ENCODE measurements at regions not wholly inside any gene's neighbourhood (a gene's known extent, or its start where the extent isn't known, plus 50 kb on each side); places are given as distances from the start of the nearest gene placed in this dataset.

DNA sequence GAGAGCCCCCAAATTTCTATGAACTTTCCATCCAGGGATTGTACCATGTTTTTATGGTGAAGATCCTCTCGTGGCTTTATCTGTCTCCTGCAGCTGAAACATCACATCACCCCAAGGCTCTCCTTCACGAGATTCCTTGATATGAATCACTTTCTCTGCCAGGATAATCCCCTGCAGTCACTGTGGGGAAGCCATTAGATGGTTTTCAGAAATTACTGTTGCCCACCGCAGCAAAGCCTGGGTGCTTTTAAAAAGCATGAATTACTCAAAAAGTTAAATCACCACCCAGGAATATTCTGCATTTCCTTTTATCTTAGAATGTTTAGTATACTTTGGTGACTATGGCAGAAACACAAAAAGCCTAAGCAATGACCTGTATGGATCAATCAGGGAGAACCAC lies 428.4 kb upstream of the SLC14A2 start:
- H3K27ac ChIP-seq: no peak overlapping the region
- TF ChIP-seq ZFX (IDR thresholded peaks at IDR 0.05; ENCODE audit: borderline replicate concordance): no peak
- TF ChIP-seq, protein P1, sequence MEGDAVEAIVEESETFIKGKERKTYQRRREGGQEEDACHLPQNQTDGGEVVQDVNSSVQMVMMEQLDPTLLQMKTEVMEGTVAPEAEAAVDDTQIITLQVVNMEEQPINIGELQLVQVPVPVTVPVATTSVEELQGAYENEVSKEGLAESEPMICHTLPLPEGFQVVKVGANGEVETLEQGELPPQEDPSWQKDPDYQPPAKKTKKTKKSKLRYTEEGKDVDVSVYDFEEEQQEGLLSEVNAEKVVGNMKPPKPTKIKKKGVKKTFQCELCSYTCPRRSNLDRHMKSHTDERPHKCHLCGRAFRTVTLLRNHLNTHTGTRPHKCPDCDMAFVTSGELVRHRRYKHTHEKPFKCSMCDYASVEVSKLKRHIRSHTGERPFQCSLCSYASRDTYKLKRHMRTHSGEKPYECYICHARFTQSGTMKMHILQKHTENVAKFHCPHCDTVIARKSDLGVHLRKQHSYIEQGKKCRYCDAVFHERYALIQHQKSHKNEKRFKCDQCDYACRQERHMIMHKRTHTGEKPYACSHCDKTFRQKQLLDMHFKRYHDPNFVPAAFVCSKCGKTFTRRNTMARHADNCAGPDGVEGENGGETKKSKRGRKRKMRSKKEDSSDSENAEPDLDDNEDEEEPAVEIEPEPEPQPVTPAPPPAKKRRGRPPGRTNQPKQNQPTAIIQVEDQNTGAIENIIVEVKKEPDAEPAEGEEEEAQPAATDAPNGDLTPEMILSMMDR (IDR thresholded peaks at IDR 0.05): no peak

DNA sequence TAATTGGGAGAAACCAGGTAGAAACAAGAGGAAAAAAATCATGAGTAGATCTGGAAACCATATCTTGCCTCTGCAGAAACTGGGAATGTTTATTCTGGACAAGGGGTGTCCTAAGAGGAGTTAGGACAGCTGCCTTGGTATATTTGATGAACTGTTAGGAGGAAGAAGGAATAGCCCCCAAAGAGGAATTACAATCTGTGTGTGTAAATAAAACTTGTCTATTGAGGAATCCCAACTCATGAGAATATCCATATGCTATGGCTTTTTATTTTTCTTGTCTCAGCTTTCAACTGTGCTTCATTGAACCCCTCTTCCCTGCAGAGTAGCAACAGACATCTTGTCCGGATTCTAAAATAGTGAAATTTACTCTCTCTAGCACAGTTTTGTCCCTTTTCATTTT lies 423.5 kb upstream of the SLC14A2 start:
- no peak overlapping the region for H3K27ac ChIP-seq
- TF ChIP-seq, protein P1 (IDR thresholded peaks at IDR 0.05): no peak
- TF ChIP-seq ZFX (IDR thresholded peaks at IDR 0.05; ENCODE audit: borderline replicate concordance): no peak

DNA sequence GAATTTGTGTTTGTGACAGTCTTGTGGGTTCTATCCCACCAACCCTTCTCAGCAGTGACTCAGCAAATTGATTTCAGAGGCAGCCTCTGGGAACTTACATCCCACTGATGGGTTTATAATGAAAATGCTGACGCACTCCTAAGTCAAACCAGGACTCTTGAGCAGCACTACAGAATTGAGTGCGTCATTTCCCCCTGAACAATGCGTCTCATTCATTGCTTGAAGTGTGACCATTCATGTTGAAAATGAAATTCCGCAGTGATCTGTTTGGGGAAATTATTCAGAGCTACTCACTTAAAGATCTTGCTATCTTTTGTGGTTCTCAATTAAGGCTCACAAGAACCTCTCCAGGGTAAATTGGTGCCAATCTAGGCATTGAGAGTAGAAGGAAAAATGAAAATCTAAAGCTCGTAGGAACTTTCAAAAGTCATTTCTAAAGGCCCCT lies 417.7 kb upstream of the SLC14A2 start:
- TF ChIP-seq, protein P1 (IDR thresholded peaks at IDR 0.05): no peak
- TF ChIP-seq ZFX (IDR thresholded peaks at IDR 0.05; ENCODE audit: borderline replicate concordance): no peak
- no peak overlapping the region for H3K27ac ChIP-seq

GRCh38 chr18:45198526-45198925 lies 416.8 kb upstream of the SLC14A2 start:
- no peak for TF ChIP-seq ZFX (IDR thresholded peaks at IDR 0.05; ENCODE audit: borderline replicate concordance)
- TF ChIP-seq, protein P1 (IDR thresholded peaks at IDR 0.05): no peak
- H3K27ac ChIP-seq: no peak overlapping the region

DNA sequence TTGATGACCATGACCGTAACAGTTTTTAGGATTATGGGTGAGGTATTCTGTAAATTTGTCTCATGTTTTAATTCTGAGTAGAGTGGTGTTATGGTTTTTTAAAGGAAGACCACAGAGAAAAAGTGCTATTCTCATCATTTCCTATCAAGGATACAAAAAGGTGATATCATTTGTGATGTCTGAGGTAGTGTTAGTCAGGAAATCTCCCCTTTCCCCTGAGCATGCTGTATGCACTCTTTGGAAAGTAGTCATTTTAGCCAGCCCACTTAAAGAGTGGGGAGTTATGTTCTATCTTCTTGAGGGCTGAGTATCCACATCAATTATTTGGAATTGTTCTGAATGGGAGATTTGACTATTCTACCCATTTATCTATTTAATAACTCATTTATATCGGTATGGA lies 414.2 kb upstream of the SLC14A2 start:
- no peak overlapping the region for H3K27ac ChIP-seq

GRCh38 chr18:45201489-45201888 lies 413.8 kb upstream of the SLC14A2 start:
- no peak for TF ChIP-seq ZFX (IDR thresholded peaks at IDR 0.05; ENCODE audit: borderline replicate concordance)
- no peak overlapping the region for H3K27ac ChIP-seq

More for the DNA sequence above, 414.2 kb upstream of the SLC14A2 start:
- TF ChIP-seq ZFX (IDR thresholded peaks at IDR 0.05; ENCODE audit: borderline replicate concordance): no peak
- TF ChIP-seq, protein P1 (IDR thresholded peaks at IDR 0.05): no peak

- TF ChIP-seq, protein P1 (IDR thresholded peaks at IDR 0.05): no peak
- no peak for TF ChIP-seq ZFX (IDR thresholded peaks at IDR 0.05; ENCODE audit: borderline replicate concordance)
- H3K27ac ChIP-seq: no peak overlapping the region
Measured at GRCh38 chr18:45202061-45202460, 413.2 kb upstream of the SLC14A2 start.

DNA sequence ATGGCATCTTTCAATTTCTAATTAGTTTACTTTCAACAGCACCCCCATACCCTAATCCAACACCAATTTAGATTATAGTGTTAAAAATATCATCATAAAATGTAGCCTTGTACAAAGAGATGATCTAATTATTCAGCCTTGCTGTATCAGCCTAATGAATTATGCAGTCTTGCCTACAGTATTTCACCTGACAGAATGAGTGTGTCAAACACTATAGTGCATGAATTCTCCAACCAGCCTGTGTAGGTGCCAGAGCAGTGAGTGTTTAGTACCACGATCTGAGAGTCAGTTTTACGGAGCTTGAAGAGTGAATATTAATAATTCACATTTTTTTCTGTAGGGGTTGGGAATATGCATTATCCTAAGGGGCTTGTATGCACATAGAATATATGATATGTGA lies 411.6 kb upstream of the SLC14A2 start:
- no peak for TF ChIP-seq ZFX (IDR thresholded peaks at IDR 0.05; ENCODE audit: borderline replicate concordance)
- TF ChIP-seq, protein P1 (IDR thresholded peaks at IDR 0.05): no peak
- H3K27ac ChIP-seq: no peak overlapping the region

Data from 22Rv1 (cell line).